ENCODE measurements at regions not wholly inside any gene's neighbourhood (a gene's known extent, or its start where the extent isn't known, plus 50 kb on each side); places are given as distances from the start of the nearest gene placed in this dataset.

- no peak for DNase-seq (ENCODE audit: low spot score)
- peaks cover 6% of the 10 kb centered on the region; the same call in 2 of the 3 replicates for H3K36me3 Mint-ChIP-seq (ENCODE audit: low read depth)
- no peak overlapping the region for H3K4me3 ChIP-seq
- no peaks in the 10 kb centered on the region for H4K20me1 ChIP-seq (replicated peaks; ENCODE audit: insufficient read depth)
- H3K4me1 ChIP-seq (ENCODE audit: insufficient read depth), result peaks cover 4% of the 10 kb centered on the region; the same call in 1 of the 2 replicates
- no peak overlapping the region for H3K4me2 ChIP-seq
- H3K36me3 ChIP-seq (ENCODE audit: insufficient read depth), result no peaks in the 10 kb centered on the region
- no peaks in the 10 kb centered on the region for H3K79me2 ChIP-seq (replicated peaks; ENCODE audit: insufficient read depth)
- H3K27me3 ChIP-seq (ENCODE audit: insufficient read depth), result no peaks in the 10 kb centered on the region
- no peak overlapping the region for H3K4me3 Mint-ChIP-seq
- peaks cover 6% of the 10 kb centered on the region; the same call in 2 of the 3 replicates for H3K4me1 Mint-ChIP-seq
- no peak for ATAC-seq
- H3K27ac Mint-ChIP-seq, result no peak overlapping the region
- peaks cover 13% of the 10 kb centered on the region; the same call in 2 of the 3 replicates for H3K9me3 Mint-ChIP-seq
- peaks cover 9% of the 10 kb centered on the region for H3K27me3 Mint-ChIP-seq (ENCODE audit: insufficient read depth, low read depth, poor library complexity)
- no peaks in the 10 kb centered on the region for H3K9me2 ChIP-seq (ENCODE audit: insufficient read depth)
- TF ChIP-seq STAT1 (IDR thresholded peaks at IDR 0.05; ENCODE audit: unreplicated experiment) (no peak), ZNF114 (CRISPR knock-in tag; IDR thresholded peaks at IDR 0.05) (no peak), ZNF462 (CRISPR knock-in tag; IDR thresholded peaks at IDR 0.05) (no peak)
- H2AFZ ChIP-seq, result no peak overlapping the region
- no peak overlapping the region for H3K27ac ChIP-seq (ENCODE audit: low read depth)
- H3F3A ChIP-seq (replicated peaks; ENCODE audit: low read depth), result no peaks in the 10 kb centered on the region
Observed at GRCh38 chr2:30089171-30089570, 57.6 kb upstream of the YPEL5 start.

GRCh38 chr2:30095402-30095801 lies 51.4 kb upstream of the YPEL5 start:
- no peak for DNase-seq (ENCODE audit: low spot score)
- H3K9me2 ChIP-seq (ENCODE audit: insufficient read depth), result no peaks in the 10 kb centered on the region
- no peak overlapping the region for H3K27ac ChIP-seq (ENCODE audit: low read depth)
- H4K20me1 ChIP-seq (replicated peaks; ENCODE audit: insufficient read depth), result no peaks in the 10 kb centered on the region
- H3K4me3 Mint-ChIP-seq, result no peak overlapping the region
- no peak overlapping the region for H2AFZ ChIP-seq
- no peak overlapping the region for H3K27ac Mint-ChIP-seq
- no peaks in the 10 kb centered on the region for H3K27me3 ChIP-seq (ENCODE audit: insufficient read depth)
- H3K36me3 ChIP-seq (ENCODE audit: insufficient read depth), result no peaks in the 10 kb centered on the region
- no peak for ATAC-seq
- no peaks in the 10 kb centered on the region for H3K79me2 ChIP-seq (replicated peaks; ENCODE audit: insufficient read depth)
- no peak overlapping the region for H3K4me2 ChIP-seq
- H3K36me3 Mint-ChIP-seq (ENCODE audit: low read depth), result peaks cover 6% of the 10 kb centered on the region; the same call in 2 of the 3 replicates
- no peaks in the 10 kb centered on the region for H3K4me1 ChIP-seq (ENCODE audit: insufficient read depth)
- H3K27me3 Mint-ChIP-seq (ENCODE audit: insufficient read depth, low read depth, poor library complexity), result peaks cover 9% of the 10 kb centered on the region
- H3K4me1 Mint-ChIP-seq, result no peaks in the 10 kb centered on the region
- no peaks in the 10 kb centered on the region for H3F3A ChIP-seq (replicated peaks; ENCODE audit: low read depth)
- H3K9me3 Mint-ChIP-seq, result peaks cover 13% of the 10 kb centered on the region; the same call in 2 of the 3 replicates
- no peak overlapping the region for H3K4me3 ChIP-seq
- TF ChIP-seq ETS1 (IDR thresholded peaks at IDR 0.05), result no peak
- no peak for TF ChIP-seq CTCF (conservative IDR thresholded peaks at IDR 0.05; ENCODE audit: low read depth in 2 of 2)
- no peak for TF ChIP-seq ZNF114 (CRISPR knock-in tag; IDR thresholded peaks at IDR 0.05)
- no peak for TF ChIP-seq EZH2phosphoT487 (IDR thresholded peaks at IDR 0.05; ENCODE audit: unreplicated experiment)
- no peak for TF ChIP-seq CREB1 (CRISPR knock-in tag; IDR thresholded peaks at IDR 0.05; ENCODE audit: low read depth)

Measured in GM23338 (cell line).